ENCODE measurements at regions not wholly inside any gene's neighbourhood (a gene's known extent, or its start where the extent isn't known, plus 50 kb on each side); places are given as distances from the start of the nearest gene placed in this dataset.

DNA sequence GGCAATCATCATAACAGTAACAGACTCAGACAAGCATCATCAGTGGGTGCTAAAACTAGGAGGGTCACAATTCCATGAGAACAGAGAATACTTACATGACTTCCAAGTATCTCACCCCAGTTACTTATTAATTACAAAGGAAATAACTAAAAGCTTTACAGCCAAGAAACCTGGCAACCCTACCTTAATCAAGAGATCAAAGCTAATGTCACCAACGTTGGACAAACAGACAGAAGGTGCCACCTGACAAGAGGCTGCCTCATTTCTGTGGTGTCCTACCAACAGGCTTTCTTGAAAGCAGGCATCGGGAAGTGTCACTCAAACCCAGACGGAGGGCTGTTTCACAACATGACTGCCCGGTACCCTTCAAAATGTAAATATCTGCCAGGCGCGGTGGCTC lies 84.6 kb downstream of the RMI2 start:
- Mint-ChIP-seq H3K4me3 (ENCODE audit: unreplicated experiment) (no peak overlapping the region), H3K9me3 (ENCODE audit: unreplicated experiment) (no peaks in the 10 kb centered on the region), H3K27me3 (ENCODE audit: insufficient read depth, unreplicated experiment) (no peaks in the 10 kb centered on the region), H3K36me3 (ENCODE audit: insufficient read depth, unreplicated experiment) (no peaks in the 10 kb centered on the region), H3K27ac (ENCODE audit: unreplicated experiment) (no peak overlapping the region), H3K4me1 (ENCODE audit: low read depth, unreplicated experiment) (no peaks in the 10 kb centered on the region)
- Histone ChIP-seq H3K9me3 (no peaks in the 10 kb centered on the region), H3K4me3 (ENCODE audit: low read depth, low read length) (no peak overlapping the region), H3K36me3 (ENCODE audit: control insufficient read depth, insufficient read depth, low read length) (no peaks in the 10 kb centered on the region), H3K4me1 (no peaks in the 10 kb centered on the region), H3K27me3 (replicated peaks; ENCODE audit: control insufficient read depth, insufficient read depth, low read length) (no peaks in the 10 kb centered on the region)
- intact Hi-C loops (cut with micrococcal nuclease; ENCODE audit: unreplicated experiment) = no loop called here
- no TSS peak for BruUV-seq (replicated peaks)
- no peak for DNase-seq
- TF ChIP-seq, protein P1, sequence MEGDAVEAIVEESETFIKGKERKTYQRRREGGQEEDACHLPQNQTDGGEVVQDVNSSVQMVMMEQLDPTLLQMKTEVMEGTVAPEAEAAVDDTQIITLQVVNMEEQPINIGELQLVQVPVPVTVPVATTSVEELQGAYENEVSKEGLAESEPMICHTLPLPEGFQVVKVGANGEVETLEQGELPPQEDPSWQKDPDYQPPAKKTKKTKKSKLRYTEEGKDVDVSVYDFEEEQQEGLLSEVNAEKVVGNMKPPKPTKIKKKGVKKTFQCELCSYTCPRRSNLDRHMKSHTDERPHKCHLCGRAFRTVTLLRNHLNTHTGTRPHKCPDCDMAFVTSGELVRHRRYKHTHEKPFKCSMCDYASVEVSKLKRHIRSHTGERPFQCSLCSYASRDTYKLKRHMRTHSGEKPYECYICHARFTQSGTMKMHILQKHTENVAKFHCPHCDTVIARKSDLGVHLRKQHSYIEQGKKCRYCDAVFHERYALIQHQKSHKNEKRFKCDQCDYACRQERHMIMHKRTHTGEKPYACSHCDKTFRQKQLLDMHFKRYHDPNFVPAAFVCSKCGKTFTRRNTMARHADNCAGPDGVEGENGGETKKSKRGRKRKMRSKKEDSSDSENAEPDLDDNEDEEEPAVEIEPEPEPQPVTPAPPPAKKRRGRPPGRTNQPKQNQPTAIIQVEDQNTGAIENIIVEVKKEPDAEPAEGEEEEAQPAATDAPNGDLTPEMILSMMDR (IDR thresholded peaks at IDR 0.05; ENCODE audit: insufficient read depth in 1 of 2, low read depth in 1 of 2, low read length in 1 of 2, severe bottlenecking in 1 of 2, unreplicated experiment in 1 of 2) = no peak
- CTCF ChIA-PET = interaction anchor here (0.7 kb wide), 1 partner anchor 330 kb away, joined by 3 read pairs; no protein-coding TSS in a partner anchor
- POLR2A ChIA-PET = interaction anchor here (0.7 kb wide), 1 partner anchor 503 kb away, joined by 3 read pairs; no protein-coding TSS in a partner anchor

DNA sequence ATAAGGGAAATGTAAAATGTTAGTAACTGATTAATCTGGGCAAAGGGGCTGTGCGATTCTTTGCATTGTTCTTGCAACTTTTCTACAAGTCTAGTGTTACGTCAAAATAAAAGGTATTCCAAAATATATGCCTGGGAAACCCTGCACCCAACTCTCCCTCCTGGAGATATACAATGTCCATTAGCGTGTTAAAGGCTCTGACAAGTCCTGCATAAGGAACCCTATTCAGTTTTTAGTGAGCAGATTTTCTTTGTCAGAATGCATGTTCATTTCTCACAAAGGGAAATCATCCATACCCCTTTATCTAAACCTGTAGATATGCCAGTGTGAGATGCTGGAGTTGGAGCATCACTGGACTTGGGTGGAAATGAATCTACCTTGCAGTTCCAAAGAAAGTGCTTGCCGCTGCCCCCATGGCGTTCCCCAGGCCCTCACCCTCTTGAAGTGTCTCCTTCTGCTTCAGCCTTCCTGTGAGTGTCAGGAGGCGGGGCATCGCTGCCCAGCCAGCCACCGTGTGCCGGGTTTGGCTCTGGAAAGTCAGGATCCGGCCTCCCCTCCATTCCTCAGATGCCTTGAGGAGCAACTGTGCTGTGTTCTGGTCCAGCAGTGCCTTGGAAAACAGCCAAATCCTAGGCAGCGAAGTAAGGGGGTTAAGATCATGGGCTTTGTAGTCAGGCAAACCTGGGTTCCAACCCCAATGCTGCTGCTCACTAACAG lies 85.5 kb downstream of the RMI2 start:
- H3K4me3 ChIP-seq (ENCODE audit: low read depth, low read length) = no peak overlapping the region
- ChIA-PET CTCF (no interaction called here), POLR2A (no interaction called here)
- Mint-ChIP-seq H3K4me1 (ENCODE audit: low read depth, unreplicated experiment) (no peaks in the 10 kb centered on the region), H3K36me3 (ENCODE audit: insufficient read depth, unreplicated experiment) (no peaks in the 10 kb centered on the region), H3K27ac (ENCODE audit: unreplicated experiment) (no peak overlapping the region), H3K9me3 (ENCODE audit: unreplicated experiment) (no peaks in the 10 kb centered on the region), H3K27me3 (ENCODE audit: insufficient read depth, unreplicated experiment) (no peaks in the 10 kb centered on the region), H3K4me3 (ENCODE audit: unreplicated experiment) (no peak overlapping the region)
- H3K36me3 ChIP-seq (ENCODE audit: control insufficient read depth, insufficient read depth, low read length) = no peaks in the 10 kb centered on the region
- no peak for DNase-seq
- intact Hi-C loops (cut with micrococcal nuclease; ENCODE audit: unreplicated experiment) = no loop called here
- no peaks in the 10 kb centered on the region for H3K9me3 ChIP-seq
- TF ChIP-seq, protein P1 (IDR thresholded peaks at IDR 0.05; ENCODE audit: insufficient read depth in 1 of 2, low read depth in 1 of 2, low read length in 1 of 2, severe bottlenecking in 1 of 2, unreplicated experiment in 1 of 2) = no peak
- H3K27me3 ChIP-seq (replicated peaks; ENCODE audit: control insufficient read depth, insufficient read depth, low read length) = no peaks in the 10 kb centered on the region
- H3K4me1 ChIP-seq = no peaks in the 10 kb centered on the region
- no TSS peak for BruUV-seq (replicated peaks)

DNA sequence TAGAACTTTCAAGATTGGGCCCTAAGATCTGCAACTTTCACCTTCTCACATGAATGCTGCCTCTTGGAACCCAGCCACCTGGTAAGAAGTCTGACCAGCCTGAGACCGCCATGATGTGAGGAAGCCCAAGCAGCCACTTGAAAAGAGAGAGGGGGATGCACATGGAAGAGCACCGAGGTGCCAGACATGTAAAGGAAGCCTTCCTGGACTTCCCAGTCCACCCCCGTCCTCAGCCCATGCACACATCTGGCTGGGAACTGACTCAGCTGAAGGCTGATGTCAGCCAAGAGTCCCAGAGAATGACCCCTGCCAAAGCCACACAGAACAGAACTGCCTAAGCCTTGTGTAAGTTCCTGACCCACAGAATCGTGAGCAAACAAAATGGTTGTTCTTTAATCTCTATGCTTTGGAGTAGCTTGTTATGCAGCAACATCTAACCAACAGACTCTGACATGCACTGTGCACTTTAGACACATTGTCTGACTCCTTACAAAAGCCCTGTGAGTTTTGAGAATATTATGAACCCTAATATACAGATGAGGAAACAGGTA lies 86.7 kb downstream of the RMI2 start:
- no peaks in the 10 kb centered on the region for H3K36me3 ChIP-seq (ENCODE audit: control insufficient read depth, insufficient read depth, low read length)
- TF ChIP-seq, protein P1 (IDR thresholded peaks at IDR 0.05; ENCODE audit: insufficient read depth in 1 of 2, low read depth in 1 of 2, low read length in 1 of 2, severe bottlenecking in 1 of 2, unreplicated experiment in 1 of 2) = no peak
- no peaks in the 10 kb centered on the region for H3K9me3 Mint-ChIP-seq (ENCODE audit: unreplicated experiment)
- no peak for DNase-seq
- no peaks in the 10 kb centered on the region for H3K36me3 Mint-ChIP-seq (ENCODE audit: insufficient read depth, unreplicated experiment)
- H3K9me3 ChIP-seq = no peaks in the 10 kb centered on the region
- H3K4me1 ChIP-seq = no peaks in the 10 kb centered on the region
- no peaks in the 10 kb centered on the region for H3K27me3 ChIP-seq (replicated peaks; ENCODE audit: control insufficient read depth, insufficient read depth, low read length)
- H3K27ac Mint-ChIP-seq (ENCODE audit: unreplicated experiment) = no peak overlapping the region
- ChIA-PET CTCF (no interaction called here), POLR2A (no interaction called here)
- no TSS peak for BruUV-seq (replicated peaks)
- H3K4me1 Mint-ChIP-seq (ENCODE audit: low read depth, unreplicated experiment) = no peaks in the 10 kb centered on the region
- intact Hi-C loops (cut with micrococcal nuclease; ENCODE audit: unreplicated experiment) = no loop called here
- H3K4me3 ChIP-seq (ENCODE audit: low read depth, low read length) = no peak overlapping the region
- H3K27me3 Mint-ChIP-seq (ENCODE audit: insufficient read depth, unreplicated experiment) = no peaks in the 10 kb centered on the region
- no peak overlapping the region for H3K4me3 Mint-ChIP-seq (ENCODE audit: unreplicated experiment)
